HuH-7.5 (cell line): ENCODE measurements at regions not wholly inside any gene's neighbourhood (a gene's known extent, or its start where the extent isn't known, plus 50 kb on each side); places are given as distances from the start of the nearest gene placed in this dataset.
"Not testable (repeated sequence)": the region's sequence is repeated elsewhere in the genome, so short reads cannot be mapped to it uniquely, and the experiment has no call there.

Source experiments
- DNase-seq: peaks from one replicate; pipeline ENCODE4 v3.0.0; 2011; ENCODE audit warnings: low spot score

DNA sequence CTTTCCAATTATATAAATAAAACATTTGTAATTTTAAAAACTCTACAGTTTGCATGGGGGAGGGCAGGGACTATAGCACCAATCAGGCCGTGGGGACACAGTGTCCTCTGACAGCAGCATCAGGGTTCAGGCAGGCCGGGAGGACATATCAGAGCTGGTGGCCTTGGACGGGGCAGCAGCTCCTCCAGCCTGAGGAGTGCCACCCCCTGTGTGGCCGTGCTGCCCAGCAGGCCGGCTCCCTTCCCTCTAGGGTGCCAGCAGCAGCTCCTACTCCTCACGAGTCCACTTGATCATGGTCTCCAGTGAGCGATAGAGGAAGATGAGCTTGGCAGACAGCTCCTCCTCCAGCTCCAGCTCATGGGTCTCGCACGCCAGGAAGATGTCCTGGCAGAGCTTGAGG, 144.0 kb upstream of the PHACTR3 start:
- DNase-seq, result no peak

DNA sequence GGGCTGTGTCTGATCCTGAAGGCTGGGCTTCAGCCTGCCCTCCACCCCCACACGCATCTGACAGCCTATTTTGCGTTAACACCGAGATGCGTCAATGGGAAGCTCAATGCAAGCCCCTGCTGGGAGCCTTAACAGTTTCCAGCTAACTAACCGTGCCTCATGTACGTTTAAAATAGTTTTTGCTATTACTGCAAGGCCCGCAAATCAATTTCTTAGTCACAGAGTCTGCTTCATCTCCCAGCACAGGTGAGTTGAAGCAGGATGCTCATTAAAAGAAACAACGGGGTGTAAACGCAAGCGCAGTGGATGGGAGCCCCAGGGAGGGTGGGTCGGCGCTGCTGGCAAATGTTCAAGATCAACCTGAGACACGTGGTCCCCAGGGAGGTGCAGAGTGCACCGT, 142.8 kb upstream of the PHACTR3 start:
- no peak for DNase-seq

DNA sequence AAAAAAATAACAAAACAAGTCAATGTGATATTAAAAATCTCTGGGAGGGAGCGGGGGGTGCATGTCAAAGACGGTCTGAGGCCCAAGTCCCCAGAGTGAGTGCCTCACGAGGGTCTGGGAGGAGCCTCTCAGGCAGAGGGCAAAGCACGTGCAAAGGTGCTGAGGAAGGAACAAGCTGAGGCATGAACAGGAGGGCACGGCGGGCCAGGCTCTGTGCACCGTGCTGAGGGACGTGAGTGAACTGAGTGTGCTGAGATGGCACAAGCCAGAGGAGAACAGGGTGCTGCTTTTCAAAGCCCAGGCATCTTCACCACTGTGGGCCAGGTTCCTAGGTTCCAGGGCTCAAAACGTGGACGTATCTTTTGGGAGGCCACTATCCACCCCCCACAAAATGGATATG, 142.1 kb upstream of the PHACTR3 start:
- DNase-seq, result no peak

DNA sequence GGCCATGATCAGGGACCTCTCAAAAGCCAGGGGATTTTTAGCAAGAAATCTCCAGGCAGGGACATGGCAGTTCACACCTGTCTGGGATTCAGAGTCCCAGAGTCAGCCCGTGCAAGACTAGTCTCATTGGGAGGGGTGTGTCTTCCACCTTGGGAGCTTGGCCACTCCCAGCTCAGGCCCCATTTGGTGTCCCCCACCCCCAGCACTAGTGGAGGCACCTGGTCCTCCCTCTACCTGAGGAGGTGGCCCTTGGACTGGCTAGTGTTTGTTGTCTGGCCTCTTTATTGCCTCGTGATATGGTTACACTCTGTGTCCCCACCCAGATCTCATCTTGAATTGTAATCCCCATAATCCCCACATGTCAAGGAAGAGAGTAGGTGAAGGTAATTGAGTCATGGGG, 140.8 kb upstream of the PHACTR3 start:
- DNase-seq, result no peak

- no peak for DNase-seq
Observed at GRCh38 chr20:59466107-59466815, 138.1 kb upstream of the PHACTR3 start.

GRCh38 chr20:59468831-59469230, 135.5 kb upstream of the PHACTR3 start:
- no peak for DNase-seq

GRCh38 chr20:59469267-59470252, 134.8 kb upstream of the PHACTR3 start:
- DNase-seq, result no peak

- DNase-seq, result no peak
Observed at GRCh38 chr20:59470521-59470920, 133.8 kb upstream of the PHACTR3 start.

- DNase-seq, result no peak
Observed at GRCh38 chr20:59471653-59472421, 132.5 kb upstream of the PHACTR3 start.

- no peak for DNase-seq
Observed at GRCh38 chr20:59473742-59474141, 130.6 kb upstream of the PHACTR3 start.

DNA sequence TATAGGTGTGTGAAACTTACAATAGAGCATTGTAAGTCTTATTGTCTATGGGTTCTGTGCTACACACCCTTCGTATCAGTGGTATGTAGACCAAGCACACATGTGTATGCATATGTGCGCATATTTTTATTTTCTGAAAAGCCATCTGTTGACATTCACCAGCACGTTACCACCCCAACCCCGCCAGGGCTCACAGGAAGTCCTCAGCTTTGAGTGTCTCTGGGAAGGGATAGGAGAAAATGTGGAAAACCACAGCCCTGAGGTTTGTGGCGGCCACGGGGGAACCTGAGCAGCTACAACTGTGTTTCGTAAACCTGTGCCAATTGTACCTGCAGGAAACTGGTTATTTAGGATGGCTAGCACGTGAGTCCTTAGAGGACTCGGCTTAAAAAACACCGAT, 123.3 kb upstream of the PHACTR3 start:
- DNase-seq, result no peak

DNA sequence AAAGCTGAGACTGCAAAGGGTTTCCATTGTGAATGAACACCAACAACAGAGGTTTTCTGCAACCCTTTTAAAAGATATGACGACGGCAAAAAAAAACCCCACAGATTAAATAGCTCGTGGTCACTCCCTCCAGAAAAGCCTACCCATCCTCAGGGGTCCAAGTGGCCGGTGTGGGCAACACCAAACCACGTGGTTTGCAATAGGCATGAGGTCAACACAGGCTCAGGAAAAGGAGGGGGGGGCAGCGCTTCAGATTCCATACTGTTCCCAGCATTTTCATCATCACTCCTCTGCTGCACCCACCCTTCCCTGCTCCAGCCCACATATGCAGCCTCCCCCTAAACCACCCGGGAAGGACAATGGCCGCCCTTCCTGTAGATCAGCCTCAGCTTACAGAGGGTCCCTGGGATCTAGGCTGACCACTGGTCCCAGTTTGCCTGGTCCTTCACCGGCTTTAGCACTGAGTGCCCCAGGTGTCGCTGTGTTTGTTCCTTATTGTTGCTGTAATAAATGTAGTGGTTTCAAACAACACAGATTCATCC, 122.8 kb upstream of the PHACTR3 start:
- no peak for DNase-seq

DNA sequence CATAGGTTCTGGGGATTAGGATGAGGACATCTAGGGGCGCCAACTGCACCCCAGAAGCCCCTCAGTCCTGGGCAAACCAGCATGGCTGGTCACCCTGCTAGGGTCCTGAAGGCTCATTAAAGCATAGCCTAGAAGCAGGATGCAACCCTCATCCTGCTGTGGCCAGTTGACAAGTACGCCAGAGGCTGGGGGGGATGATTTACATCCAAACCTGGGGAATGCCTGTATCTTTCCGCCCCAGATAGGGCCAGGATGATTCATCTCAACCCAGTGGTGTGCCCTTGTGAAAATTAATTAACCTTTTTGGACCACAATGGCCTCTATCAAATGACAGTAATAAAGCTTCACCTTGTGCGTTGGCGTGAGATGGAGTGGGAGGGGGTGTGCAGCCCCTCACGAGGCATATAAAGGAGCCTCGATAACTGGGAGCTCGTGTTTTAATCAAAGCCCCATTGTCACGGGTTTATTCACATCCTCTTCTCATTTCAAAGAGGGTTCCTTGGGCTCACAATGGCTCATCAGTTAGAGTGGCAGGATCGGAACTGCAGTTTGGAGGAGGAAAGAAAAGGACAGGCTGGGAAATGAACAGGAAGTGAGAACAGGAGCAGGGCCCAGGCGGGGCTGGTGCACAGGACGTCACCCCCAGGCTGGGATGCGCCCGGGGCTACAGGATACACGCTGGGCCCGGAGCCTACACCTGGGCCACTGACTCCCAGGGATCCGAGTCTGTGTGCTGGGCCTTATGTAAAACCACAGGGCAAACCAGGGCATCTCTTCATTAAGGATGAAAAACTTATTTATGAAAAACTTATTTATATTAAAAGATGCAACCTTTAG, 121.8 kb upstream of the PHACTR3 start:
- DNase-seq, result no peak

GRCh38 chr20:59483481-59483880, 120.9 kb upstream of the PHACTR3 start:
- DNase-seq, result no peak

- DNase-seq, result no peak
Observed at GRCh38 chr20:59484228-59484627, 120.1 kb upstream of the PHACTR3 start.

DNA sequence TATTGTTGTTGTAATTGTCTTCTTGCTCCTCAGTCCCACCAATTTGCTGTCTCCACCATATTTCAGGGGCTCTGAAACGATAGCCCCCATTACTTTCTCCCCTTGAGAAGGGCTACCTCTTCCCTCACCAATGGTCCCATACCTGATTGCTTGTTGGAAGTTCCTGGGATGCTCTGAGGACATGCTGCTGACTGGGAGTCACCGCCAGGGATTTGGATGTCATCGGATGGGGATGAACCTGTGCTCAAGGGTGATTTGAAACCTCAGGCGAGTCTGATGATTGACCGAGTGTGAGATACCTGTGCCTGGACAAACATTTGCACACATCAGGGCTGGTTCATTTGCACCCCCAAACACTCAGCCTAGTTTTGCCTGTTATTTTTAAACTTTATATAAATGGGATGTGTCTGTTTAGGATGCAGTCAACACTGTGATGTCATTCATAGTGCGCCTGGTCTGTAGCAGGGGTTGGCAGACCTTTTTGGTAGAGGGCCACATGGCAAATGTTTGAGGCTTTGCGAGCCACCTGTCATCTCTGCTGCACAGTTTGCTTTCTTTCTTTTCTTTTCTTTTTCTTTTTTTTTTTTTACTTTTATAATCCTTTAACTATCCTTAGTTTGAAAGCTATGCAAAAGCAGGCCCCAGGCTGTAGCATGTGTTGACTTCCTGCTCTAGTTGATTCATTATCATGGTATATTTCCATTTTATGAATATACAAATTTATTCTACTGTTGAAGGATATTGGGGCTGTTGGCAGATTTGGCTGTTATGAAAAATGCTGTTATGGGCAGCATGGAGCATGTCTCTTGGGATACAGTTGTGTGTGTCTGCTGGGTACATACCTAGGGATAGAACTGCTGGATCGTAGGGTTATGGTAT, 118.5 kb upstream of the PHACTR3 start:
- no peak for DNase-seq

DNA sequence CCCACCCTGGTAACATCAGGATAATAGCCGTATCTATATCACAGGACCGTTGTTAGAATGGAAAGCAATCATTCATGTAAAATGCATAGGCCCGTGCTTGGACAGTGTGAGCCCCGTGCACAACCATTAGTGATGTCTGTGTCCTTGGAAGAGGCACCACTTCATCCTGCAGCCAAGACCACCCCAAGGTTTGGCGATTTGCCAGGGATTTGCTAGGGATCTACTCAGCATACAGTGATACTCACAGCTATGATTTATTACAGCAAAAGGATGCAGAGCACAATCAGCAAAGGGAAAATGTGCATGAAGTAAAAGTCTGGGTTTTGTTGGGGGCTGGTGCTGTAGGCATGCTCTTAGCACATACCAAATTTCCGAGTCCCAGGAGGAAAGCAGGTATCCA, 115.9 kb upstream of the PHACTR3 start:
- not testable (repeated sequence) for DNase-seq

DNA sequence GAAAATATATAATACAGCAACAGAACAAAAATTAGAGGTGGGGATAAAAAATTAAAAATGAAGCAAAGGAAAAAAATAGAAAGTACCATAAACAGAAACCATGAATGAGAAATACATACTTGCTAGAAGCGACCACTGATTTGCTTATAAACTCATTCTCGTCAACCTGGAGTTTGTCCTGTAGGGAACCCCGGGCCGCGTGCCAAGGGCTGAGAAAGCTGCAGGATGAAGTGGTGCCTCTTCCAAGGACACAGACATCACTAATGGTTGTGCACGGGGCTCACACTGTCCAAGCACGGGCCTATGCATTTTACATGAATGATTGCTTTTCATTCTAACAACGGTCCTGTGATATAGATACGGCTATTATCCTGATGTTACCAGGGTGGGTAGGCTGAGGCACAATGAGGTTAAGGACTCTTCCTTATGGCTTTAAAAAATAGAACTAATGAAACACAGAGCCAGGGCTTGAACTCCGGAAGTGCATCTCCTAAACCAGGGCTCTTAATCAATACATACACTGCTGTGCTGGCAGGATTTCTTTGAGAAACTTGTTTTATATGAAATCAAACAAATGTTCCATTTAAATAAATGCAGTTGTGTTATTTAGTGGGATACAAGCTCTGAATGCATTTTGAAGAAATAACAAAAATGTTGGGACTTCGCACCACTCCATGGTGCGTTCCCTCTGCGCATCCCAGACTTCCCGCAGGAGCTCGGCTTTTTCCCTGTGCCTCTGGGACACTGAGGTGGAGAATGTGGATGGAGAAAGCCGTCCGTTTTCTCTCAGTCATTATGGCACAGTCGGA, 113.9 kb upstream of the PHACTR3 start:
- DNase-seq, result not testable (repeated sequence)

DNA sequence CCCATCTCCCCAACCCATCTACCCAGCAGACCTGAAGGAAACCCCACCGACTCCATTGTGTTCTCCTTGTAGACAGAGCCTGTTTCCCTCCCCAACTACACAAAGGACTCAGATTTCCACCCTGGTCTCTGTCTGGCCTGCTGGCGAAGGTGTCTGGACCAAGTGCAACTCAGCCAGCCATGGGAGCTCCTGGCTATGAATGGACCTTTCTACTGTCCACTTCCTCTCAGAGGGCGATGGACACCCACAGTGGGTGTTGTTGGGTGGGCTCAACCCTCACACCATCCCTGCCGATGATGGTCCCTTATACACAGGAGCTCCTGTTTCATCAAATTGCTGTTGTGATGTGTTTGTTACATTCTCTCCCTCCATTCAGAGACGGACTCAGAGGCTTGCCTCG, 112.5 kb upstream of the PHACTR3 start:
- DNase-seq, result no peak
